HEK293 (cell line): ENCODE measurements at regions not wholly inside any gene's neighbourhood (a gene's known extent, or its start where the extent isn't known, plus 50 kb on each side); places are given as distances from the start of the nearest gene placed in this dataset.

Experiments used
- CTCF ChIA-PET: fragments of 350-600 bp; formaldehyde crosslinking; extraction: SDS; loops from one replicate; lab custom pipeline; 2021; ENCODE audit warnings: antibody characterized with exemption; lab: Yijun Ruan, JAX
- POLR2A ChIA-PET: fragments of 300-600 bp; formaldehyde crosslinking; extraction: SDS; loops from one replicate; lab custom pipeline; 2020; ENCODE audit warnings: antibody characterized with exemption, inconsistent platforms; lab: Yijun Ruan, JAX
- H3K27ac ChIP-seq: fragments of 200-500 bp; sonication (Bioruptor generic); 2 replicates; pipeline ENCODE4 v1.5.1; 2014; ENCODE audit warnings: low read depth, low read length, control low read depth, inconsistent platforms; ENCODE audit errors: extremely low read depth
- H3K36me3 ChIP-seq, 2 experiments: fragments of 200-500 bp in 1 of 2; sonication (Bioruptor generic) in 1 of 2; 1 replicate in 1 of 2; 2 replicates in 1 of 2; pipeline ENCODE4 v1.5.1; 2014 to 2017; ENCODE audit warnings: inconsistent platforms in 2 of 2, low read length in 2 of 2; ENCODE audit not compliant: control insufficient read depth in 2 of 2, insufficient read depth in 1 of 2
- H3K4me1 ChIP-seq: fragments of 200-500 bp; sonication (Bioruptor generic); 2 replicates; pipeline ENCODE4 v1.5.1; 2014; ENCODE audit warnings: mild to moderate bottlenecking, low read length, inconsistent platforms; ENCODE audit not compliant: control insufficient read depth, insufficient read depth
- H3K4me3 ChIP-seq: 2 replicates; pipeline ENCODE4 v1.5.1; 2011; ENCODE audit warnings: low read depth, mild to moderate bottlenecking, control low read depth, low read length, moderate library complexity
- H3K9me3 ChIP-seq: fragments of 200-500 bp; sonication (Bioruptor generic); 2 replicates; pipeline ENCODE4 v1.5.1; 2014; ENCODE audit warnings: low read depth, low read length, inconsistent platforms; ENCODE audit not compliant: control insufficient read depth, insufficient read depth
- FEZF1 ChIP-seq: fragments of 450-650 bp; formaldehyde crosslinking; IDR thresholded peaks from 2 replicates; pipeline ENCODE4 v1.5.1; 2016; ENCODE audit warnings: missing biosample characterization, missing genetic modification characterization
- HOXD13 ChIP-seq: sonication (generic); formaldehyde crosslinking; IDR thresholded peaks from 2 replicates; pipeline ENCODE4 v1.8.0; 2022; ENCODE audit warnings: missing genetic modification reagents, borderline replicate concordance
- KLF7 ChIP-seq: fragments of 450-650 bp; formaldehyde crosslinking; IDR thresholded peaks from 2 replicates; pipeline ENCODE4 v1.5.1; 2016; ENCODE audit warnings: missing biosample characterization, missing genetic modification characterization, borderline replicate concordance
- ZBTB48 ChIP-seq: fragments of 450-650 bp; formaldehyde crosslinking; IDR thresholded peaks from 2 replicates; pipeline ENCODE4 v1.5.1; 2016; ENCODE audit warnings: missing biosample characterization, missing genetic modification characterization
- ZNF324 ChIP-seq: fragments of 450-650 bp; formaldehyde crosslinking; IDR thresholded peaks from 2 replicates; pipeline ENCODE4 v1.5.1; 2016; ENCODE audit warnings: missing biosample characterization, missing genetic modification characterization
- ZNF548 ChIP-seq: fragments of 450-650 bp; formaldehyde crosslinking; IDR thresholded peaks from 2 replicates; pipeline ENCODE4 v1.5.1; 2016; ENCODE audit warnings: missing biosample characterization, missing genetic modification characterization
- ZNF555 ChIP-seq: fragments of 450-650 bp; formaldehyde crosslinking; conservative IDR thresholded peaks from 2 replicates; pipeline ENCODE4 v1.5.1; 2017; ENCODE audit warnings: missing biosample characterization, mild to moderate bottlenecking, missing genetic modification characterization, inconsistent platforms
- ZNF624 ChIP-seq: fragments of 450-650 bp; formaldehyde crosslinking; IDR thresholded peaks from 2 replicates; pipeline ENCODE4 v1.5.1; 2017; ENCODE audit warnings: missing biosample characterization, missing genetic modification characterization
- TF ChIP-seq, protein P1 (sequence below): fragments of 450-650 bp; formaldehyde crosslinking; IDR thresholded peaks from 2 replicates; pipeline ENCODE4 v1.5.1; 2016; ENCODE audit warnings: missing biosample characterization, missing genetic modification characterization, borderline replicate concordance
- TF ChIP-seq, protein P2 (sequence below): fragments of 450-650 bp; formaldehyde crosslinking; IDR thresholded peaks from 2 replicates; pipeline ENCODE4 v1.5.1; 2016; ENCODE audit warnings: missing biosample characterization, missing genetic modification characterization
- TF ChIP-seq, protein P3 (sequence below): fragments of 450-650 bp; formaldehyde crosslinking; IDR thresholded peaks from 2 replicates; pipeline ENCODE4 v1.5.1; 2016; ENCODE audit warnings: missing biosample characterization, missing genetic modification characterization
- TF ChIP-seq, protein P4 (sequence below): fragments of 450-650 bp; formaldehyde crosslinking; conservative IDR thresholded peaks from 2 replicates; pipeline ENCODE4 v1.5.1; 2016; ENCODE audit warnings: low read depth, missing biosample characterization, missing genetic modification characterization
- TF ChIP-seq, protein P5 (sequence below): fragments of 450-650 bp; formaldehyde crosslinking; IDR thresholded peaks from 2 replicates; pipeline ENCODE4 v1.5.1; 2017; ENCODE audit warnings: missing biosample characterization, missing genetic modification characterization
- TF ChIP-seq, protein P6 (sequence below): fragments of 450-650 bp; formaldehyde crosslinking; IDR thresholded peaks from 2 replicates; pipeline ENCODE4 v1.5.1; 2016; ENCODE audit warnings: missing biosample characterization, missing genetic modification characterization
- TF ChIP-seq, protein P7 (sequence below): fragments of 450-650 bp; formaldehyde crosslinking; IDR thresholded peaks from 2 replicates; pipeline ENCODE4 v1.5.1; 2016; ENCODE audit warnings: missing biosample characterization, missing genetic modification characterization, low read depth
- TF ChIP-seq, protein P8 (sequence below): fragments of 450-650 bp; formaldehyde crosslinking; optimal IDR thresholded peaks from 2 replicates; pipeline ENCODE3; 2016; ENCODE audit warnings: missing biosample characterization, mild to moderate bottlenecking, missing genetic modification characterization

DNA sequence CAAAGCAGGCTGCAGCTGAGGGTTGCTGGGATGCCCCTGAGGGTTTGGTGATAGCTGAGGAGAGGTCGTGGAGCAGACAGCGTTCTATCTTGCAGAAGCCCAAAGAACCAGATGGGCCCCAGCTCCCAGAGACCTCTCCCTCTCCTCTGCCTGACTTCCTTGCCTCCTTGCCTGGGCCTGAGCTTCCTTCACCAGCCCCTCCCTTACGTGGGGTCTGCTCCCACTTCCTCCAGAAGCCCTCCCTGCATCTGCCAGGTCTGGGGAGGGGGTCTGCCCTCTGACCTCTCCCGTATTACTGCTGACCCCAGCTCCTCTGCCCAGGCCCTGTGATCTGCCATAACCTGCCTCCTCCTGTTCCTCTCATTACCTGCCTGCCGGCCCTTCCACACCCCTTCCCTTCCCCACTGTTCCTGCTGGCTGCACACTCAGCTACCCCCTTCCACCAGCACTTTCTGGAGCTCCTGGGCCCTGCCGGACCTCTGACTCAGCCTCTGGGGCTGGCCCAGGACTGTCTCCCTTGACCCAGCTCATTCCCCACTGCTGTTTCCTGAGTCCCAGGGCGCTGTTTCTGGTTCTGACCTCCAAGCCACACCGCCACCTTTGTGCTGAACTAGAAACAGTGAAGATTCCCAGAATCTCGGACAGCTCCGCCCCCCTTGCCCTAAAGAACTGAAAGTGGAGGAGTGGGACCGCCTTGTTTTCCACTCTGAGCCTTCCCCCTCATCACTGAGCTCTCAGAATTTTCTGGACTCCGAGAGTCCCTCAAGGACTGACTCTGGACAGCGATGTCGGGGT, 237.7 kb upstream of the C1orf174 start:
- Histone ChIP-seq H3K4me1 (no peaks in the 10 kb centered on the region), H3K27ac (no peak overlapping the region), H3K4me3 (no peak overlapping the region), H3K36me3 (no peaks in the 10 kb centered on the region), H3K9me3 (no peaks in the 10 kb centered on the region)
- ChIA-PET CTCF (interaction anchor here (0.6 kb wide), 1 partner anchor 1482 kb away, joined by 3 read pairs; no protein-coding TSS in a partner anchor), POLR2A (no interaction called here)
- no peak for TF ChIP-seq KLF7 (tag by site-specific recombination)
- TF ChIP-seq, protein P1, sequence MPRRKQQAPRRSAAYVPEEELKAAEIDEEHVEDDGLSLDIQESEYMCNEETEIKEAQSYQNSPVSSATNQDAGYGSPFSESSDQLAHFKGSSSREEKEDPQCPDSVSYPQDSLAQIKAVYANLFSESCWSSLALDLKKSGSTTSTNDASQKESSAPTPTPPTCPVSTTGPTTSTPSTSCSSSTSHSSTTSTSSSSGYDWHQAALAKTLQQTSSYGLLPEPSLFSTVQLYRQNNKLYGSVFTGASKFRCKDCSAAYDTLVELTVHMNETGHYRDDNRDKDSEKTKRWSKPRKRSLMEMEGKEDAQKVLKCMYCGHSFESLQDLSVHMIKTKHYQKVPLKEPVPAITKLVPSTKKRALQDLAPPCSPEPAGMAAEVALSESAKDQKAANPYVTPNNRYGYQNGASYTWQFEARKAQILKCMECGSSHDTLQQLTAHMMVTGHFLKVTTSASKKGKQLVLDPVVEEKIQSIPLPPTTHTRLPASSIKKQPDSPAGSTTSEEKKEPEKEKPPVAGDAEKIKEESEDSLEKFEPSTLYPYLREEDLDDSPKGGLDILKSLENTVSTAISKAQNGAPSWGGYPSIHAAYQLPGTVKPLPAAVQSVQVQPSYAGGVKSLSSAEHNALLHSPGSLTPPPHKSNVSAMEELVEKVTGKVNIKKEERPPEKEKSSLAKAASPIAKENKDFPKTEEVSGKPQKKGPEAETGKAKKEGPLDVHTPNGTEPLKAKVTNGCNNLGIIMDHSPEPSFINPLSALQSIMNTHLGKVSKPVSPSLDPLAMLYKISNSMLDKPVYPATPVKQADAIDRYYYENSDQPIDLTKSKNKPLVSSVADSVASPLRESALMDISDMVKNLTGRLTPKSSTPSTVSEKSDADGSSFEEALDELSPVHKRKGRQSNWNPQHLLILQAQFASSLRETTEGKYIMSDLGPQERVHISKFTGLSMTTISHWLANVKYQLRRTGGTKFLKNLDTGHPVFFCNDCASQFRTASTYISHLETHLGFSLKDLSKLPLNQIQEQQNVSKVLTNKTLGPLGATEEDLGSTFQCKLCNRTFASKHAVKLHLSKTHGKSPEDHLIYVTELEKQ (tag by site-specific recombination), result no peak
- no peak for TF ChIP-seq ZBTB48 (tag by site-specific recombination)
- TF ChIP-seq, protein P2, sequence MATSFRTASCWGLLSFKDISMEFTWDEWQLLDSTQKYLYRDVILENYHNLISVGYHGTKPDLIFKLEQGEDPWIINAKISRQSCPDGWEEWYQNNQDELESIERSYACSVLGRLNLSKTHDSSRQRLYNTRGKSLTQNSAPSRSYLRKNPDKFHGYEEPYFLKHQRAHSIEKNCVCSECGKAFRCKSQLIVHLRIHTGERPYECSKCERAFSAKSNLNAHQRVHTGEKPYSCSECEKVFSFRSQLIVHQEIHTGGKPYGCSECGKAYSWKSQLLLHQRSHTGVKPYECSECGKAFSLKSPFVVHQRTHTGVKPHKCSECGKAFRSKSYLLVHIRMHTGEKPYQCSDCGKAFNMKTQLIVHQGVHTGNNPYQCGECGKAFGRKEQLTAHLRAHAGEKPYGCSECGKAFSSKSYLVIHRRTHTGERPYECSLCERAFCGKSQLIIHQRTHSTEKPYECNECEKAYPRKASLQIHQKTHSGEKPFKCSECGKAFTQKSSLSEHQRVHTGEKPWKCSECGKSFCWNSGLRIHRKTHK (tag by site-specific recombination), result no peak
- TF ChIP-seq, protein P3, sequence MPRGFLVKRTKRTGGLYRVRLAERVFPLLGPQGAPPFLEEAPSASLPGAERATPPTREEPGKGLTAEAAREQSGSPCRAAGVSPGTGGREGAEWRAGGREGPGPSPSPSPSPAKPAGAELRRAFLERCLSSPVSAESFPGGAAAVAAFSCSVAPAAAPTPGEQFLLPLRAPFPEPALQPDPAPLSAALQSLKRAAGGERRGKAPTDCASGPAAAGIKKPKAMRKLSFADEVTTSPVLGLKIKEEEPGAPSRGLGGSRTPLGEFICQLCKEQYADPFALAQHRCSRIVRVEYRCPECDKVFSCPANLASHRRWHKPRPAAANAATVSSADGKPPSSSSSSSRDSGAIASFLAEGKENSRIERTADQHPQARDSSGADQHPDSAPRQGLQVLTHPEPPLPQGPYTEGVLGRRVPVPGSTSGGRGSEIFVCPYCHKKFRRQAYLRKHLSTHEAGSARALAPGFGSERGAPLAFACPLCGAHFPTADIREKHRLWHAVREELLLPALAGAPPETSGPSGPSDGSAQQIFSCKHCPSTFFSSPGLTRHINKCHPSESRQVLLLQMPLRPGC (tag by site-specific recombination), result no peak
- no peak for TF ChIP-seq HOXD13 (CRISPR knock-in tag)
- TF ChIP-seq, protein P4, sequence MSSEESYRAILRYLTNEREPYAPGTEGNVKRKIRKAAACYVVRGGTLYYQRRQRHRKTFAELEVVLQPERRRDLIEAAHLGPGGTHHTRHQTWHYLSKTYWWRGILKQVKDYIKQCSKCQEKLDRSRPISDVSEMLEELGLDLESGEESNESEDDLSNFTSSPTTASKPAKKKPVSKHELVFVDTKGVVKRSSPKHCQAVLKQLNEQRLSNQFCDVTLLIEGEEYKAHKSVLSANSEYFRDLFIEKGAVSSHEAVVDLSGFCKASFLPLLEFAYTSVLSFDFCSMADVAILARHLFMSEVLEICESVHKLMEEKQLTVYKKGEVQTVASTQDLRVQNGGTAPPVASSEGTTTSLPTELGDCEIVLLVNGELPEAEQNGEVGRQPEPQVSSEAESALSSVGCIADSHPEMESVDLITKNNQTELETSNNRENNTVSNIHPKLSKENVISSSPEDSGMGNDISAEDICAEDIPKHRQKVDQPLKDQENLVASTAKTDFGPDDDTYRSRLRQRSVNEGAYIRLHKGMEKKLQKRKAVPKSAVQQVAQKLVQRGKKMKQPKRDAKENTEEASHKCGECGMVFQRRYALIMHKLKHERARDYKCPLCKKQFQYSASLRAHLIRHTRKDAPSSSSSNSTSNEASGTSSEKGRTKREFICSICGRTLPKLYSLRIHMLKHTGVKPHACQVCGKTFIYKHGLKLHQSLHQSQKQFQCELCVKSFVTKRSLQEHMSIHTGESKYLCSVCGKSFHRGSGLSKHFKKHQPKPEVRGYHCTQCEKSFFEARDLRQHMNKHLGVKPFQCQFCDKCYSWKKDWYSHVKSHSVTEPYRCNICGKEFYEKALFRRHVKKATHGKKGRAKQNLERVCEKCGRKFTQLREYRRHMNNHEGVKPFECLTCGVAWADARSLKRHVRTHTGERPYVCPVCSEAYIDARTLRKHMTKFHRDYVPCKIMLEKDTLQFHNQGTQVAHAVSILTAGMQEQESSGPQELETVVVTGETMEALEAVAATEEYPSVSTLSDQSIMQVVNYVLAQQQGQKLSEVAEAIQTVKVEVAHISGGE (tag by site-specific recombination), result no peak
- no peak for TF ChIP-seq ZNF555 (tag by site-specific recombination)
- no peak for TF ChIP-seq ZNF324
- TF ChIP-seq, protein P5, sequence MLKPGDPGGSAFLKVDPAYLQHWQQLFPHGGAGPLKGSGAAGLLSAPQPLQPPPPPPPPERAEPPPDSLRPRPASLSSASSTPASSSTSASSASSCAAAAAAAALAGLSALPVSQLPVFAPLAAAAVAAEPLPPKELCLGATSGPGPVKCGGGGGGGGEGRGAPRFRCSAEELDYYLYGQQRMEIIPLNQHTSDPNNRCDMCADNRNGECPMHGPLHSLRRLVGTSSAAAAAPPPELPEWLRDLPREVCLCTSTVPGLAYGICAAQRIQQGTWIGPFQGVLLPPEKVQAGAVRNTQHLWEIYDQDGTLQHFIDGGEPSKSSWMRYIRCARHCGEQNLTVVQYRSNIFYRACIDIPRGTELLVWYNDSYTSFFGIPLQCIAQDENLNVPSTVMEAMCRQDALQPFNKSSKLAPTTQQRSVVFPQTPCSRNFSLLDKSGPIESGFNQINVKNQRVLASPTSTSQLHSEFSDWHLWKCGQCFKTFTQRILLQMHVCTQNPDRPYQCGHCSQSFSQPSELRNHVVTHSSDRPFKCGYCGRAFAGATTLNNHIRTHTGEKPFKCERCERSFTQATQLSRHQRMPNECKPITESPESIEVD (tag by site-specific recombination), result no peak
- TF ChIP-seq, protein P6, sequence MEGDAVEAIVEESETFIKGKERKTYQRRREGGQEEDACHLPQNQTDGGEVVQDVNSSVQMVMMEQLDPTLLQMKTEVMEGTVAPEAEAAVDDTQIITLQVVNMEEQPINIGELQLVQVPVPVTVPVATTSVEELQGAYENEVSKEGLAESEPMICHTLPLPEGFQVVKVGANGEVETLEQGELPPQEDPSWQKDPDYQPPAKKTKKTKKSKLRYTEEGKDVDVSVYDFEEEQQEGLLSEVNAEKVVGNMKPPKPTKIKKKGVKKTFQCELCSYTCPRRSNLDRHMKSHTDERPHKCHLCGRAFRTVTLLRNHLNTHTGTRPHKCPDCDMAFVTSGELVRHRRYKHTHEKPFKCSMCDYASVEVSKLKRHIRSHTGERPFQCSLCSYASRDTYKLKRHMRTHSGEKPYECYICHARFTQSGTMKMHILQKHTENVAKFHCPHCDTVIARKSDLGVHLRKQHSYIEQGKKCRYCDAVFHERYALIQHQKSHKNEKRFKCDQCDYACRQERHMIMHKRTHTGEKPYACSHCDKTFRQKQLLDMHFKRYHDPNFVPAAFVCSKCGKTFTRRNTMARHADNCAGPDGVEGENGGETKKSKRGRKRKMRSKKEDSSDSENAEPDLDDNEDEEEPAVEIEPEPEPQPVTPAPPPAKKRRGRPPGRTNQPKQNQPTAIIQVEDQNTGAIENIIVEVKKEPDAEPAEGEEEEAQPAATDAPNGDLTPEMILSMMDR (tag by site-specific recombination), result no peak
- TF ChIP-seq, protein P7, sequence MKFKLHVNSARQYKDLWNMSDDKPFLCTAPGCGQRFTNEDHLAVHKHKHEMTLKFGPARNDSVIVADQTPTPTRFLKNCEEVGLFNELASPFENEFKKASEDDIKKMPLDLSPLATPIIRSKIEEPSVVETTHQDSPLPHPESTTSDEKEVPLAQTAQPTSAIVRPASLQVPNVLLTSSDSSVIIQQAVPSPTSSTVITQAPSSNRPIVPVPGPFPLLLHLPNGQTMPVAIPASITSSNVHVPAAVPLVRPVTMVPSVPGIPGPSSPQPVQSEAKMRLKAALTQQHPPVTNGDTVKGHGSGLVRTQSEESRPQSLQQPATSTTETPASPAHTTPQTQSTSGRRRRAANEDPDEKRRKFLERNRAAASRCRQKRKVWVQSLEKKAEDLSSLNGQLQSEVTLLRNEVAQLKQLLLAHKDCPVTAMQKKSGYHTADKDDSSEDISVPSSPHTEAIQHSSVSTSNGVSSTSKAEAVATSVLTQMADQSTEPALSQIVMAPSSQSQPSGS (tag by site-specific recombination), result no peak
- TF ChIP-seq FEZF1 (tag by site-specific recombination), result no peak
- TF ChIP-seq ZNF548, result no peak
- TF ChIP-seq, protein P8, sequence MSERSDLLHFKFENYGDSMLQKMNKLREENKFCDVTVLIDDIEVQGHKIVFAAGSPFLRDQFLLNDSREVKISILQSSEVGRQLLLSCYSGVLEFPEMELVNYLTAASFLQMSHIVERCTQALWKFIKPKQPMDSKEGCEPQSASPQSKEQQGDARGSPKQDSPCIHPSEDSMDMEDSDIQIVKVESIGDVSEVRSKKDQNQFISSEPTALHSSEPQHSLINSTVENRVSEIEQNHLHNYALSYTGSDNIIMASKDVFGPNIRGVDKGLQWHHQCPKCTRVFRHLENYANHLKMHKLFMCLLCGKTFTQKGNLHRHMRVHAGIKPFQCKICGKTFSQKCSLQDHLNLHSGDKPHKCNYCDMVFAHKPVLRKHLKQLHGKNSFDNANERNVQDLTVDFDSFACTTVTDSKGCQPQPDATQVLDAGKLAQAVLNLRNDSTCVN, result no peak
- TF ChIP-seq ZNF624 (tag by site-specific recombination), result no peak
